ENCODE measurements at regions not wholly inside any gene's neighbourhood (a gene's known extent, or its start where the extent isn't known, plus 50 kb on each side); places are given as distances from the start of the nearest gene placed in this dataset.

- WGBS, 2 donors, result 92 to 96% methylated on average over 2 of the region's 2 CpGs
- H3K36me3 ChIP-seq (ENCODE audit: low read depth, missing control alignments), result no peaks in the 10 kb centered on the region
- intact Hi-C loops (cut with DNase I; ENCODE audit: low total_unique reads), result no loop called here
- no peaks in the 10 kb centered on the region for H3K27me3 ChIP-seq
- H3K27ac ChIP-seq, result no peak overlapping the region
- H3K9me3 ChIP-seq, result no peaks in the 10 kb centered on the region
- no peak overlapping the region for H3K4me3 ChIP-seq
- DNase-seq, result no peak
- H3K4me1 ChIP-seq, result peaks cover 9% of the 10 kb centered on the region
- no peak for TF ChIP-seq CTCF (IDR thresholded peaks at IDR 0.05)
- no peak for TF ChIP-seq POLR2A (IDR thresholded peaks at IDR 0.05)
Measured at GRCh38 chr16:87209808-87210512, 107.2 kb downstream of the C16orf95 start.

GRCh38 chr16:87210894-87211293 lies 106.3 kb downstream of the C16orf95 start:
- H3K4me3 ChIP-seq, result no peak overlapping the region
- no peak for DNase-seq
- TF ChIP-seq POLR2A (IDR thresholded peaks at IDR 0.05) (no peak), CTCF (IDR thresholded peaks at IDR 0.05) (no peak)
- H3K9me3 ChIP-seq, result no peaks in the 10 kb centered on the region
- H3K27ac ChIP-seq, result no peak overlapping the region
- WGBS, 2 donors, result 88 to 91% methylated on average over 4 of the region's 4 CpGs
- intact Hi-C loops (cut with DNase I; ENCODE audit: low total_unique reads), result no loop called here
- H3K36me3 ChIP-seq (ENCODE audit: low read depth, missing control alignments), result no peaks in the 10 kb centered on the region
- H3K4me1 ChIP-seq, result peaks cover 9% of the 10 kb centered on the region
- H3K27me3 ChIP-seq, result no peaks in the 10 kb centered on the region

- intact Hi-C loops (cut with DNase I; ENCODE audit: low total_unique reads), result no loop called here
- H3K27ac ChIP-seq, result no peak overlapping the region
- H3K36me3 ChIP-seq (ENCODE audit: low read depth, missing control alignments), result no peaks in the 10 kb centered on the region
- no peak for DNase-seq
- H3K4me1 ChIP-seq, result peaks cover 9% of the 10 kb centered on the region
- H3K27me3 ChIP-seq, result no peaks in the 10 kb centered on the region
- WGBS, 2 donors, result 67 to 84% methylated on average over 6 of the region's 6 CpGs
- H3K9me3 ChIP-seq, result no peaks in the 10 kb centered on the region
- no peak overlapping the region for H3K4me3 ChIP-seq
- TF ChIP-seq CTCF (IDR thresholded peaks at IDR 0.05) (no peak), POLR2A (IDR thresholded peaks at IDR 0.05) (no peak)
Measured at GRCh38 chr16:87212026-87212425, 105.2 kb downstream of the C16orf95 start.

- Histone ChIP-seq H3K36me3 (ENCODE audit: low read depth, missing control alignments) (no peaks in the 10 kb centered on the region), H3K27ac (no peak overlapping the region), H3K9me3 (no peaks in the 10 kb centered on the region), H3K4me1 (no peaks in the 10 kb centered on the region), H3K4me3 (no peak overlapping the region), H3K27me3 (no peaks in the 10 kb centered on the region)
- TF ChIP-seq POLR2A (IDR thresholded peaks at IDR 0.05), result no peak
- 95% methylated on average over 6 of the region's 6 CpGs for WGBS, 2 donors
- no peak for DNase-seq
- intact Hi-C loops (cut with DNase I; ENCODE audit: low total_unique reads), result no loop called here
Measured at GRCh38 chr16:87213536-87213935, 103.7 kb downstream of the C16orf95 start.

GRCh38 chr16:87216148-87216840 lies 100.9 kb downstream of the C16orf95 start:
- intact Hi-C loops (cut with DNase I; ENCODE audit: low total_unique reads), result no loop called here
- H3K27ac ChIP-seq, result no peak overlapping the region
- no peak for DNase-seq
- no peaks in the 10 kb centered on the region for H3K27me3 ChIP-seq
- no peaks in the 10 kb centered on the region for H3K9me3 ChIP-seq
- H3K36me3 ChIP-seq (ENCODE audit: low read depth, missing control alignments), result no peaks in the 10 kb centered on the region
- peak overlapping the region in 1 of 2 donors; percentile 17 for H3K4me3 ChIP-seq
- whole genome bisulfite sequencing, 2 donors, result 51 to 69% methylated on average over 20 to 35 of the region's 35 CpGs
- no peak for TF ChIP-seq CTCF (IDR thresholded peaks at IDR 0.05)
- TF ChIP-seq POLR2A (IDR thresholded peaks at IDR 0.05), result no peak
- no peaks in the 10 kb centered on the region for H3K4me1 ChIP-seq
